ENCODE measurements at regions not wholly inside any gene's neighbourhood (a gene's known extent, or its start where the extent isn't known, plus 50 kb on each side); places are given as distances from the start of the nearest gene placed in this dataset.

DNA sequence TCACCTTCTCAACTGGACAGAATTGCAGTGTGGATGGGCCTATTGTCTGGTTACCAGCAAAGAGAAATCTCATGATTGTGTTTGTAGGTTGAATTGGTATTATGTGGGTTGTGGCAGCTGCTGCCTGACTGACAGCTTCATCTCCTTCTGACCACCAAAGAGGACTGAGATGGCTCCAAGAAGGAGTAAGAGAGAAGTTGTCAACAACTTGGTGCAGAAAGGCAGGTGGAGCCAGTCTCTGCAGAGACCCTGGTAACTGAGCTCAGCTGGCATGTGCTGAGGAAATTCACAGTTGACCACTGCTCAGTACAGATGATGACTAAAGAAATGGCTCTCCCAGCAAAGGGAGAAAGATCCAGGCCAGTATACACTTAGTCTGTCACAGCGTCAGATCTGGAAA, 240.0 kb upstream of the AMIGO2 start:
- H3K4me3 ChIP-seq (ENCODE audit: low read depth, low read length), result no peak overlapping the region
- no peak for DNase-seq (ENCODE audit: low read depth)
- TF ChIP-seq MAX (IDR thresholded peaks at IDR 0.05; ENCODE audit: low read depth, low read length) (no peak), POLR2A (IDR thresholded peaks at IDR 0.05; ENCODE audit: extremely low read depth, insufficient read length) (no peak), MYC (IDR thresholded peaks at IDR 0.05; ENCODE audit: low read depth, low read length) (no peak)
- TF ChIP-seq, protein P1, sequence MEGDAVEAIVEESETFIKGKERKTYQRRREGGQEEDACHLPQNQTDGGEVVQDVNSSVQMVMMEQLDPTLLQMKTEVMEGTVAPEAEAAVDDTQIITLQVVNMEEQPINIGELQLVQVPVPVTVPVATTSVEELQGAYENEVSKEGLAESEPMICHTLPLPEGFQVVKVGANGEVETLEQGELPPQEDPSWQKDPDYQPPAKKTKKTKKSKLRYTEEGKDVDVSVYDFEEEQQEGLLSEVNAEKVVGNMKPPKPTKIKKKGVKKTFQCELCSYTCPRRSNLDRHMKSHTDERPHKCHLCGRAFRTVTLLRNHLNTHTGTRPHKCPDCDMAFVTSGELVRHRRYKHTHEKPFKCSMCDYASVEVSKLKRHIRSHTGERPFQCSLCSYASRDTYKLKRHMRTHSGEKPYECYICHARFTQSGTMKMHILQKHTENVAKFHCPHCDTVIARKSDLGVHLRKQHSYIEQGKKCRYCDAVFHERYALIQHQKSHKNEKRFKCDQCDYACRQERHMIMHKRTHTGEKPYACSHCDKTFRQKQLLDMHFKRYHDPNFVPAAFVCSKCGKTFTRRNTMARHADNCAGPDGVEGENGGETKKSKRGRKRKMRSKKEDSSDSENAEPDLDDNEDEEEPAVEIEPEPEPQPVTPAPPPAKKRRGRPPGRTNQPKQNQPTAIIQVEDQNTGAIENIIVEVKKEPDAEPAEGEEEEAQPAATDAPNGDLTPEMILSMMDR (IDR thresholded peaks at IDR 0.05; ENCODE audit: low read depth, low read length), result no peak

- TF ChIP-seq, protein P1 (IDR thresholded peaks at IDR 0.05; ENCODE audit: low read depth, low read length), result no peak
- no peak for TF ChIP-seq POLR2A (IDR thresholded peaks at IDR 0.05; ENCODE audit: extremely low read depth, insufficient read length)
- TF ChIP-seq MYC (IDR thresholded peaks at IDR 0.05; ENCODE audit: low read depth, low read length), result no peak
- TF ChIP-seq MAX (IDR thresholded peaks at IDR 0.05; ENCODE audit: low read depth, low read length), result no peak
- H3K4me3 ChIP-seq (ENCODE audit: low read depth, low read length), result no peak overlapping the region
- no peak for DNase-seq (ENCODE audit: low read depth)
These were observed 239.2 kb upstream of the AMIGO2 start for GRCh38 chr12:47318963-47319362.

- TF ChIP-seq MYC (IDR thresholded peaks at IDR 0.05; ENCODE audit: low read depth, low read length), result no peak
- TF ChIP-seq, protein P1 (IDR thresholded peaks at IDR 0.05; ENCODE audit: low read depth, low read length), result no peak
- no peak for TF ChIP-seq MAX (IDR thresholded peaks at IDR 0.05; ENCODE audit: low read depth, low read length)
- no peak for TF ChIP-seq POLR2A (IDR thresholded peaks at IDR 0.05; ENCODE audit: extremely low read depth, insufficient read length)
- no peak overlapping the region for H3K4me3 ChIP-seq (ENCODE audit: low read depth, low read length)
- no peak for DNase-seq (ENCODE audit: low read depth)
These were observed 237.6 kb upstream of the AMIGO2 start for GRCh38 chr12:47317175-47317915.

DNA sequence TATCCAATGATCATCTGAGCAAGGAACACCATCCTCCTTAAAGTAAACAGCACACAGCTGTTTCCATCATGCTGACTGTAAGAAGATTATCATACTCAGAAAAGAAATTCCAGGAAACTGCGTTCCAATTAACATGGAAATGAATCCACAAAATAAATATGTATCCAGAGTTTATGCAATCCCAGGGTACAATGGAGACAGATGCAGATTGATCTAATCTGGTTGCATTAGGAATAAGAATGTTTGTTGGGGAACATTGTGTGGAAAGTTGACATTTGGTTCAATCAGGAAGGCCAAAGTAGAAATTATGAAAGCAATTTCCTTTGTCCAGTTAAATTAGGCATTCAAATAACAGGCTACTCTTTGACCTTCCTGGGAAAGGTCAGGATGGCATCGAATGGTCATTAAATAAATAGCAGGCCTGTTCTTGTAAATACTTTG, 236.9 kb upstream of the AMIGO2 start:
- TF ChIP-seq, protein P1 (IDR thresholded peaks at IDR 0.05; ENCODE audit: low read depth, low read length), result no peak
- TF ChIP-seq MYC (IDR thresholded peaks at IDR 0.05; ENCODE audit: low read depth, low read length) (no peak), MAX (IDR thresholded peaks at IDR 0.05; ENCODE audit: low read depth, low read length) (no peak), POLR2A (IDR thresholded peaks at IDR 0.05; ENCODE audit: extremely low read depth, insufficient read length) (no peak)
- DNase-seq (ENCODE audit: low read depth), result no peak
- H3K4me3 ChIP-seq (ENCODE audit: low read depth, low read length), result no peak overlapping the region

DNA sequence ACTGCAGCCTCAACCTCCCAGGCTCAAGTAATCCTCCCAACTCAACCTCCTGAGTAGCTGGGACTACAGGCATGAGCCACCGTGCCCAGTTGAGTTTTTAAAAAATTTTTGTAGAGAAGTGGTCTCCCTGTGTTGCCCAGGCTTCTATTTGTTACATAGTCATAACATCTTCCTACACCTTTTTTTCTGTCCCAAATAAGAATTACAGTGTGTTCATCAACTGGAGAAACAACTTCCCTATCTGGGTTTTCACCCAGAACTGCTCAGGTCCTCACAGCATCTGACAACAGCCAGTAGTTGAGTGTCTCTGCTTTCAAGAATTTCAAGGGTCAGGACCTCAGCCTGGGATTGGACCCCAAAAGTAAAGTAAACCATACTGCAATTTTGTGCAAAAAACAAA, 235.2 kb upstream of the AMIGO2 start:
- TF ChIP-seq MAX (IDR thresholded peaks at IDR 0.05; ENCODE audit: low read depth, low read length), result no peak
- TF ChIP-seq, protein P1 (IDR thresholded peaks at IDR 0.05; ENCODE audit: low read depth, low read length), result no peak
- TF ChIP-seq MYC (IDR thresholded peaks at IDR 0.05; ENCODE audit: low read depth, low read length), result no peak
- no peak for TF ChIP-seq POLR2A (IDR thresholded peaks at IDR 0.05; ENCODE audit: extremely low read depth, insufficient read length)
- no peak overlapping the region for H3K4me3 ChIP-seq (ENCODE audit: low read depth, low read length)
- DNase-seq (ENCODE audit: low read depth), result no peak

Data from NB4 (cell line).